Testis (tissue), 2 donors: ENCODE measurements at regions not wholly inside any gene's neighbourhood (a gene's known extent, or its start where the extent isn't known, plus 50 kb on each side); places are given as distances from the start of the nearest gene placed in this dataset.

ENCODE experiments used
- DNase-seq: peaks from one replicate; pipeline ENCODE4 v3.0.0-alpha.2; 2019
- H3K27ac ChIP-seq, 2 donors: fragments of 200-600 bp; sonication (generic); one replicate each; pipeline ENCODE4 v1.5.1; 2019
- H3K27me3 ChIP-seq: fragments of 200-600 bp; sonication (generic); one replicate; pipeline ENCODE4 v1.5.1; 2019
- H3K36me3 ChIP-seq: fragments of 200-600 bp; sonication (generic); one replicate; pipeline ENCODE4 v1.5.1; 2017; ENCODE audit warnings: low read depth; ENCODE audit errors: missing control alignments
- H3K4me1 ChIP-seq: fragments of 200-600 bp; sonication (generic); one replicate; pipeline ENCODE4 v1.5.1; 2019
- H3K4me3 ChIP-seq, 2 donors: fragments of 200-600 bp; sonication (generic); one replicate each; pipeline ENCODE4 v1.5.1; 2017 to 2019
- H3K9me3 ChIP-seq: fragments of 200-600 bp; sonication (generic); one replicate; pipeline ENCODE4 v1.5.1; 2017
- POLR2A ChIP-seq: fragments of 450-650 bp; IDR thresholded peaks from one replicate; pipeline ENCODE4 v1.6.1; 2017; ENCODE audit warnings: antibody characterized with exemption, mild to moderate bottlenecking, moderate library complexity
- WGBS, 2 donors: methylation state at CpG; one replicate each; pipeline ENCODE4 v1.1.5; 2018; 5-methylcytosine and 5-hydroxymethylcytosine counted together
- intact Hi-C: fragments of 100-400 bp; cut with DNase I; formaldehyde crosslinking; loops from one replicate; pipeline ENCODE4 v1.15.1; 2023; ENCODE audit warnings: low total_unique reads
- TF ChIP-seq, protein P1 (sequence below), 3 experiments: fragments of 450-650 bp in 2 of 3; fragments of 200-600 bp in 1 of 3; sonication (generic) in 1 of 3; IDR thresholded peaks; one replicate each; pipeline ENCODE4 v1.5.1; 2016 to 2019; ENCODE audit warnings: antibody characterized with exemption in 3 of 3, mild to moderate bottlenecking in 2 of 3, moderate library complexity in 1 of 3

DNA sequence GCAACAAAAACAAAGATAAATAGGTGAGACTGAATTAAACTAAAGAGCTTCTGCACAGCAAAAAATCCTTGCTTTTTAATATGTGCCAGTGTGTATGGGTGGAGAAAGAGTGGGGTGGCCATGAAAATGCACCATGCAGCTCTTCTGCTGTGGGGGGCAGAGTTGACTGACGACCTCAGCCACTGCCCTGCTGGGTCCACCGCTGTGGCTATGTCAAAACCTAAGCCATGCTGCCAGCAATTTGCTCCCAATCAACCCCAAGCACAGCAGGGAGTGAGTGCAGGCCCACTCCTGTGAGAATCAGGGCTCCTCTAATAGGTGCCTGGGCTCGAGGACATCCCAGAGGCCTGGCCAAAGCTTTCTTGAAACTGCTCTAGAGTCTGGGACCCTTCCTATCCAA, 235.6 kb upstream of the RBBP8 start:
- Histone ChIP-seq H3K27me3 (no peaks in the 10 kb centered on the region), H3K4me1 (no peaks in the 10 kb centered on the region), H3K9me3 (no peaks in the 10 kb centered on the region), H3K4me3 (no peak overlapping the region), H3K27ac (no peak overlapping the region), H3K36me3 (no peaks in the 10 kb centered on the region)
- TF ChIP-seq POLR2A, result no peak
- TF ChIP-seq, protein P1, sequence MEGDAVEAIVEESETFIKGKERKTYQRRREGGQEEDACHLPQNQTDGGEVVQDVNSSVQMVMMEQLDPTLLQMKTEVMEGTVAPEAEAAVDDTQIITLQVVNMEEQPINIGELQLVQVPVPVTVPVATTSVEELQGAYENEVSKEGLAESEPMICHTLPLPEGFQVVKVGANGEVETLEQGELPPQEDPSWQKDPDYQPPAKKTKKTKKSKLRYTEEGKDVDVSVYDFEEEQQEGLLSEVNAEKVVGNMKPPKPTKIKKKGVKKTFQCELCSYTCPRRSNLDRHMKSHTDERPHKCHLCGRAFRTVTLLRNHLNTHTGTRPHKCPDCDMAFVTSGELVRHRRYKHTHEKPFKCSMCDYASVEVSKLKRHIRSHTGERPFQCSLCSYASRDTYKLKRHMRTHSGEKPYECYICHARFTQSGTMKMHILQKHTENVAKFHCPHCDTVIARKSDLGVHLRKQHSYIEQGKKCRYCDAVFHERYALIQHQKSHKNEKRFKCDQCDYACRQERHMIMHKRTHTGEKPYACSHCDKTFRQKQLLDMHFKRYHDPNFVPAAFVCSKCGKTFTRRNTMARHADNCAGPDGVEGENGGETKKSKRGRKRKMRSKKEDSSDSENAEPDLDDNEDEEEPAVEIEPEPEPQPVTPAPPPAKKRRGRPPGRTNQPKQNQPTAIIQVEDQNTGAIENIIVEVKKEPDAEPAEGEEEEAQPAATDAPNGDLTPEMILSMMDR (IDR thresholded peaks at IDR 0.05), result no peak
- 76 to 88% methylated on average over 3 of the region's 3 CpGs for WGBS, 2 donors
- DNase-seq, result no peak
- intact Hi-C loops, result no loop called here

DNA sequence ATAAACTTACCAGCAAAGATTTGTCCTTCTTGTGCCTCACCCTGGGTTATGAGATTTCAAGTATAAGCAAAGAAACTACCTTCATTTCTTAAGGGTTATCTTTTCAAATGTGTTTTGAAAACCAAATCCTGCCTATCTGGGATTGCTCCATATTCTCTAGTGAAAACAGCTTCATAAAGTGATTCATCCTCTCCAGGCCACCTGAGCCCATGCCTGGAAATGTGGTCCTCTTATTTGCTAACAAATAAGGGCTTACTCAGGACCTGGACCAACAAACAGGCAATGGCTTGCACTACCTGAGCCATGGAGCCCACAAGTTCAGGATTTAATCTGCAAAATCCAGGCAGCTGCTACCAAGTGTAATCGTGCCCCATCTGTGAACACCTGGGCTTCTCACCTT, 234.4 kb upstream of the RBBP8 start:
- intact Hi-C loops, result no loop called here
- Histone ChIP-seq H3K4me1 (no peaks in the 10 kb centered on the region), H3K27me3 (no peaks in the 10 kb centered on the region), H3K27ac (no peak overlapping the region), H3K36me3 (no peaks in the 10 kb centered on the region), H3K4me3 (no peak overlapping the region), H3K9me3 (no peaks in the 10 kb centered on the region)
- no peak for TF ChIP-seq POLR2A
- TF ChIP-seq, protein P1 (IDR thresholded peaks at IDR 0.05), result no peak
- no peak for DNase-seq
- WGBS, 2 donors, result 91 to 92% methylated on average over 1 of the region's 1 CpG

DNA sequence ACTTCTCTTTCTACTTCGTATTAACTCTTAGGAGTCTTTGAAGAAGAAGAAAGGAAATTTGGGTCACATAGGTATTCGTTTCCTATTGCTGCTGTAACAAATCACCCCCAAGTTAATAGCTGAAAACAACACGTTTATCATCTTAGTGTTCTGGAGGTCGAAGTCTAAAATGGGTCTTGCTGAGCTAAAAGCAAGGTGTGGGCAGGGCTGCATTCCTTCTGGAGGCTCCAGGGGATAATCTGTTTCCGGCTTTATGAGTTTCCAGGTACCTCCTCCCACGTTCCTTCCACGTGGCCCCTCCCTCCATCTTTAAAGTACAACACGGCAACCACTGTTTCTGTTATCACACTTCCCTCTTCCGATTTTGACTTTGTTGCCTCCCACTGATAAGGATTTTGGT, 233.5 kb upstream of the RBBP8 start:
- H3K36me3 ChIP-seq, result no peaks in the 10 kb centered on the region
- no peak for TF ChIP-seq POLR2A
- TF ChIP-seq, protein P1 (IDR thresholded peaks at IDR 0.05), result no peak
- no peak overlapping the region for H3K27ac ChIP-seq
- WGBS, 2 donors, result 63 to 68% methylated on average over 9 of the region's 9 CpGs
- no peaks in the 10 kb centered on the region for H3K4me1 ChIP-seq
- intact Hi-C loops, result no loop called here
- H3K9me3 ChIP-seq, result no peaks in the 10 kb centered on the region
- no peak for DNase-seq
- no peaks in the 10 kb centered on the region for H3K27me3 ChIP-seq
- H3K4me3 ChIP-seq, result no peak overlapping the region

DNA sequence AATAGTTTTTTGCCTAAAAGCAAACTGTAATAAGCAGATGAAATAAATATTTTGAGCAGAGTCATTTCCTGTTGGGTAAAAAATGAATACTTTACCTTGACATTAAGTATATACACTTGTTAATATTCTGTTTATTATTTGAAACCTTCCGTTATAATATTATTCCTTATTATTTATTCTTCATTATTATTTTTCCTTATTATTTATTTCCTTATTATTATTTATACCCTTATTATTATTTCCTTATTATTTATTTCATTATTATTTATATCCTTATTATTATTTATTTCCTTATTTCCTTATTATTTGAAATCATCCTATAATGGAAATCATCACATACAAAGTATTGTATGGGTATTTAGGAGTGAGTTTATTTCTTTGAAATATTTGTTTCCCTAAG, 232.2 kb upstream of the RBBP8 start:
- WGBS, 2 donors, result 88 to 95% methylated on average over 1 of the region's 1 CpG
- intact Hi-C loops, result no loop called here
- no peak for DNase-seq
- H3K27me3 ChIP-seq, result no peaks in the 10 kb centered on the region
- H3K4me3 ChIP-seq, result no peak overlapping the region
- TF ChIP-seq POLR2A, result no peak
- TF ChIP-seq, protein P1 (IDR thresholded peaks at IDR 0.05), result no peak
- no peaks in the 10 kb centered on the region for H3K36me3 ChIP-seq
- no peak overlapping the region for H3K27ac ChIP-seq
- H3K9me3 ChIP-seq, result no peaks in the 10 kb centered on the region
- no peaks in the 10 kb centered on the region for H3K4me1 ChIP-seq

GRCh38 chr18:22701326-22701725, 231.8 kb upstream of the RBBP8 start:
- 70 to 78% methylated on average over 6 of the region's 6 CpGs for WGBS, 2 donors
- no peaks in the 10 kb centered on the region for H3K9me3 ChIP-seq
- intact Hi-C loops, result no loop called here
- no peak for DNase-seq
- H3K4me1 ChIP-seq, result no peaks in the 10 kb centered on the region
- no peak overlapping the region for H3K27ac ChIP-seq
- no peaks in the 10 kb centered on the region for H3K27me3 ChIP-seq
- no peak overlapping the region for H3K4me3 ChIP-seq
- TF ChIP-seq POLR2A, result no peak
- TF ChIP-seq, protein P1 (IDR thresholded peaks at IDR 0.05), result no peak
- no peaks in the 10 kb centered on the region for H3K36me3 ChIP-seq
